Fibroblast of villous mesenchyme (primary cell): ENCODE measurements at regions not wholly inside any gene's neighbourhood (a gene's known extent, or its start where the extent isn't known, plus 50 kb on each side); places are given as distances from the start of the nearest gene placed in this dataset.

ENCODE experiments used
- DNase-seq: peaks from one replicate; pipeline ENCODE4 v3.0.0-alpha.2; 2010; ENCODE audit warnings: low read depth
- H3K4me3 ChIP-seq: 2 replicates; pipeline ENCODE4 v1.5.1; 2011; ENCODE audit warnings: low read depth, mild to moderate bottlenecking, low read length
- TF ChIP-seq, protein P1 (sequence below): IDR thresholded peaks from 2 replicates; pipeline ENCODE4 v1.5.1; 2012; ENCODE audit warnings: low read depth, mild to moderate bottlenecking, low read length; ENCODE audit not compliant: insufficient read depth

- H3K4me3 ChIP-seq: no peak overlapping the region
Observed at GRCh38 chr13:107968470-107968869, 246.9 kb downstream of the LIG4 start.

GRCh38 chr13:107964395-107964794 lies 250.9 kb downstream of the LIG4 start:
- no peak overlapping the region for H3K4me3 ChIP-seq
- DNase-seq: no peak
- TF ChIP-seq, protein P1, sequence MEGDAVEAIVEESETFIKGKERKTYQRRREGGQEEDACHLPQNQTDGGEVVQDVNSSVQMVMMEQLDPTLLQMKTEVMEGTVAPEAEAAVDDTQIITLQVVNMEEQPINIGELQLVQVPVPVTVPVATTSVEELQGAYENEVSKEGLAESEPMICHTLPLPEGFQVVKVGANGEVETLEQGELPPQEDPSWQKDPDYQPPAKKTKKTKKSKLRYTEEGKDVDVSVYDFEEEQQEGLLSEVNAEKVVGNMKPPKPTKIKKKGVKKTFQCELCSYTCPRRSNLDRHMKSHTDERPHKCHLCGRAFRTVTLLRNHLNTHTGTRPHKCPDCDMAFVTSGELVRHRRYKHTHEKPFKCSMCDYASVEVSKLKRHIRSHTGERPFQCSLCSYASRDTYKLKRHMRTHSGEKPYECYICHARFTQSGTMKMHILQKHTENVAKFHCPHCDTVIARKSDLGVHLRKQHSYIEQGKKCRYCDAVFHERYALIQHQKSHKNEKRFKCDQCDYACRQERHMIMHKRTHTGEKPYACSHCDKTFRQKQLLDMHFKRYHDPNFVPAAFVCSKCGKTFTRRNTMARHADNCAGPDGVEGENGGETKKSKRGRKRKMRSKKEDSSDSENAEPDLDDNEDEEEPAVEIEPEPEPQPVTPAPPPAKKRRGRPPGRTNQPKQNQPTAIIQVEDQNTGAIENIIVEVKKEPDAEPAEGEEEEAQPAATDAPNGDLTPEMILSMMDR: no peak

More at GRCh38 chr13:107968470-107968869, 246.9 kb downstream of the LIG4 start:
- DNase-seq: no peak
- TF ChIP-seq, protein P1: no peak

DNA sequence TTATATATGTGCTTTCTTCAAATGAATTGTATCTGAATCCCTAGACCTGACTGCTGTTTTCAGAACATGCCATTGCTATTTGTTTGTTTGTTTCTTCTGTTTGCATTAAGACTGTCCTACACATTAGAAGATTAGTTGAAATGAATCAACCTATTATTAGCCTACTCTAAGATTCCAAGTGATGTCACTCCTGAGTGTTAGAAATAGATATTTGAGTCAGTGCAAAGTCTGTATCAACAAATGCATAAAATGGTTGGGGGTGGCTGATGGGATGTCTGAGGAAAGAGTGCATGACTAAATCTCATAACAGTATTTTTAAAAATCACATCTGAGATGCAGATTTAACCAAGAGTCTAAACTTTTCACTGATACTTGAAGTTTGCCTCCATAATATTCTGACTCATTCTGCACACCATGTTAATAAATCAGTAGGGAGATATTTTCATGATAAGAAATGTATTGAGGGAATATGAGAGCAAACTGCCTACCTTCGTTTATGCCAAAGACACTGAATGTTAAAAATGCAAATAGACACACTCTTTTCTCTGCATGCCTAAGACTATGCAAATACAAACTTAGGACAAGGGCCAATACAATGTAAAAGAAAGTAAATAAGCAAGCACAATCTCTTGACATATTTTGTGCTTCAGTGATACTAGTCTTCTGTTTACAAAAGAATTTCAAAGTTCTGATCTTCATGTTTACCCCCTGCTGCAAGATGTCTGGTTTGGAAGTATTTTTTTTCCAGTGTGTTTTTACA lies 253.3 kb downstream of the LIG4 start:
- no peak for DNase-seq

DNA sequence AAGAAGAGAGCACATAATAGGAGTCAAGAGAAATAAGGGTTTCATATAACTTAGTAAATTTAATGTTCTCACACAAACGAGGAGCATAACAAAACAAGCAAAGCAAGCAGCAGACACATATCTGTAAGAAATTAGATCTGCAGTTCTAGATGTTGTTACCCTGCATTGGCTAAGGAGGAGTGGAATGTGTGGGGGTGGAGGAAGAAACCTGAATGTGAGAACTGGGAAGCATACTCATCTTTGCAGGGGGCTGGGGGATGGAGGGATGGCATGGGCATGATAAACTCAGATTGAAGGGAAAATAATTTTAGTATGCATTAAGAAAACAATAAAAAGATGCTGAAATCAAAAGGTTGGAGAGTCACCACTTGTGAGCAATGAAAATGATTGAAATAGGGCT lies 255.0 kb downstream of the LIG4 start:
- no peak for DNase-seq
- H3K4me3 ChIP-seq: no peak overlapping the region
- TF ChIP-seq, protein P1: no peak

More for the DNA sequence above, 253.3 kb downstream of the LIG4 start:
- TF ChIP-seq, protein P1: no peak
- H3K4me3 ChIP-seq: no peak overlapping the region

DNA sequence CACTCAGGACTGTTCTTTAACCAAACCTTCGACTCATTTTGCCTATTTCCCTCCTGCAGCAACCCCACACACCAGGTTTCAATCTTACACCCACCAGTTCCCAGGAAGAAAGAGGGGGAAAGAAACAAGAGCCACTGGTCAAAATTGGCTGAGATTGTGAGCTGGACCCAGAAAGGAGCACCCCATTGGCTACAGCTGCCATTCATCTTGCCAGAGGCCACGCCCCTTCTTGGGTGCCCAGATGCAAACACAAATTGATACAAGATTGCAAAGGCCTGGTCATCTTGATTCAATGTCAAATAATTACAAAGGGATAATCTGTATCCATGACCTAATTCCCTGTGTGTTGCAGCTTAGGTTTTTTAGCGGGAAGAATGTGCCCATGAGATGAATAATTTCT lies 258.4 kb downstream of the LIG4 start:
- H3K4me3 ChIP-seq: no peak overlapping the region
- TF ChIP-seq, protein P1: no peak
- no peak for DNase-seq

DNA sequence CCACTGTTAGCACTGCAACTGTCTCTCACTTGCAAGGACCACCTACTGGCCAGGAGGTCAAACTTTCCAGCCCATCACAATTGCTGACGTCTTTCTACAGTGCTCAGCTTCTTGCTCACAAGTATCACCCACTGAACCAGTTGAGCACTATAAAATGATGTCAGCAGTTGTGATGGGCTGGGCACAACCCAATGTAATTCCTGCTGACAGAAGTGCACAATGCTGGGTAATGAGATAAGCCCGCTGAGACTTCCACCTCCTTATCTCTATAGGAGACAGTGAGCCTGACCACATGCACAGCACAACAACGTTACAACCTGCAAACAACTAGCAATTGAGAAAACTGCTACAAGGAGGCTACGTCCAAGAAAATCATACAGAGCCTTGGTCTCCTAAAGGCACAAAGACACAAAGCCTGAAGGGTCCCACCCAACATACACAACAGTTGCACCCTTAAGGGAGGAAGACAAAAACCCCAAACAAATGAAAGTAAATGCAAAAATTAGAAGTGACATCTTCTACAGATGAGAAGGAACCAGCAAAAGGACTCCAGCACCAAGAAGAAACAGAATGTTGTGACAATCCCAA lies 273.2 kb downstream of the LIG4 start:
- TF ChIP-seq, protein P1: no peak
- H3K4me3 ChIP-seq: no peak overlapping the region
- DNase-seq: no peak
